HCT116 (cell line): ENCODE measurements at regions not wholly inside any gene's neighbourhood (a gene's known extent, or its start where the extent isn't known, plus 50 kb on each side); places are given as distances from the start of the nearest gene placed in this dataset.

ENCODE experiments used
- ATAC-seq: fragments of 200-7000 bp; cut with Tn5 transposase; 2 replicates; pipeline ENCODE4 v1.9.1; 2020; ENCODE audit warnings: mild to moderate bottlenecking, moderate library complexity
- BruUV-seq: library from RNA; stranded (reverse); fragments of 400-500 nt; replicated peaks from 2 replicates; lab custom pipeline; 2021; lab: Mats Ljungman, UMichigan
- CTCF ChIA-PET: fragments of 300-600 bp; sonication (Branson Sonifier 250); formaldehyde crosslinking; loops from one replicate; lab custom pipeline; 2021; ENCODE audit warnings: antibody characterized with exemption; lab: Charles Lee
- POLR2A ChIA-PET: fragments of 300-600, 350-600 bp; sonication (Branson Sonifier 250); formaldehyde crosslinking; loops from one replicate; lab custom pipeline; 2021; ENCODE audit warnings: antibody characterized with exemption; lab: Charles Lee
- RAD21 ChIA-PET, 2 experiments: fragments of 300-600 bp; sonication (Branson Sonifier 250); formaldehyde crosslinking; loops; one replicate each; lab custom pipeline; 2023; ENCODE audit warnings: low total read pairs in 2 of 2; ENCODE audit not compliant: uncharacterized antibody in 2 of 2, unreplicated experiment in 2 of 2, low non-redundant PET in 1 of 2; lab: Charles Lee
- DNase-seq: peaks from one replicate; pipeline ENCODE4 v3.0.0-alpha.2; 2010; ENCODE audit warnings: low read depth, low spot score
- H2AFZ ChIP-seq: fragments of 200-600 bp; shearing (Covaris generic), sonication (generic); 2 replicates; pipeline ENCODE4 v1.6.1; 2017; ENCODE audit warnings: low read depth, mixed run types, mixed read lengths, antibody characterized with exemption, low read length; ENCODE audit not compliant: poor library complexity, severe bottlenecking
- H3K27ac ChIP-seq: 2 replicates; pipeline ENCODE4 v1.5.1; 2012; ENCODE audit warnings: low read depth, low read length
- H3K27me3 ChIP-seq: fragments of 200-600 bp; sonication (generic); 2 replicates; pipeline ENCODE4 v1.6.1; 2016; ENCODE audit warnings: mixed run types, low read length, mixed read lengths; ENCODE audit not compliant: insufficient read depth
- H3K36me3 ChIP-seq, 2 experiments: fragments of 200-500 bp in 1 of 2; fragments of 200-600 bp in 1 of 2; sonication (Bioruptor generic) in 1 of 2; sonication (generic) in 1 of 2; 2 replicates each; pipeline versions ENCODE4 v1.5.1 to v1.6.1; 2014 to 2016; ENCODE audit warnings: low read length in 2 of 2, inconsistent platforms in 1 of 2, mixed read lengths in 1 of 2, mixed run types in 1 of 2; ENCODE audit not compliant: insufficient read depth in 2 of 2, control insufficient read depth in 1 of 2
- H3K4me1 ChIP-seq, 2 experiments: fragments of 200-600 bp in 1 of 2; sonication (generic) in 1 of 2; 2 replicates each; pipeline versions ENCODE4 v1.5.1 to v1.6.1; 2012 to 2017; ENCODE audit warnings: low read length in 2 of 2, inconsistent platforms in 1 of 2, mild to moderate bottlenecking in 1 of 2, mixed read lengths in 1 of 2, mixed run types in 1 of 2, moderate library complexity in 1 of 2; ENCODE audit not compliant: insufficient read depth in 2 of 2, control insufficient read depth in 1 of 2
- H3K4me2 ChIP-seq: fragments of 200-600 bp; sonication (generic); 2 replicates; pipeline ENCODE4 v1.6.1; 2017; ENCODE audit warnings: mixed run types, low read length, mixed read lengths
- H3K4me3 ChIP-seq, 2 experiments: fragments of 200-600 bp in 1 of 2; sonication (generic) in 1 of 2; replicated peaks in 1 of 2; 2 replicates each; pipeline ENCODE4 v1.5.1; 2011 to 2016; ENCODE audit warnings: low read length in 2 of 2, control low read depth in 1 of 2, low read depth in 1 of 2, mild to moderate bottlenecking in 1 of 2, mixed read lengths in 1 of 2, mixed run types in 1 of 2
- H3K79me2 ChIP-seq: fragments of 200-600 bp; sonication (generic); 2 replicates; pipeline ENCODE4 v1.6.1; 2017; ENCODE audit warnings: mild to moderate bottlenecking, mixed run types, low read length, moderate library complexity, mixed read lengths; ENCODE audit not compliant: insufficient read depth
- H3K9ac ChIP-seq: fragments of 200-600 bp; sonication (generic); 2 replicates; pipeline ENCODE4 v1.6.1; 2016; ENCODE audit warnings: low read length, mixed read lengths
- H3K9me2 ChIP-seq: fragments of 200-600 bp; sonication (generic), shearing (Covaris generic); 2 replicates; pipeline ENCODE4 v1.6.1; 2017; ENCODE audit warnings: mixed run types, mild to moderate bottlenecking, moderate library complexity; ENCODE audit not compliant: insufficient read depth
- H3K9me3 ChIP-seq, 2 experiments: fragments of 200-500 bp in 1 of 2; fragments of 200-600 bp in 1 of 2; sonication (Bioruptor generic) in 1 of 2; sonication (generic) in 1 of 2; 2 replicates each; pipeline ENCODE4 v1.6.1; 2014 to 2017; ENCODE audit warnings: low read length in 2 of 2, mixed read lengths in 2 of 2, inconsistent platforms in 1 of 2, low read depth in 1 of 2, mild to moderate bottlenecking in 1 of 2, mixed run types in 1 of 2, moderate library complexity in 1 of 2; ENCODE audit not compliant: control insufficient read depth in 1 of 2, insufficient read depth in 1 of 2
- H4K20me1 ChIP-seq: fragments of 200-600 bp; sonication (generic), shearing (Covaris generic); 2 replicates; pipeline ENCODE4 v1.6.1; 2017; ENCODE audit warnings: mixed run types, mild to moderate bottlenecking, moderate library complexity; ENCODE audit not compliant: insufficient read depth
- CBX3 ChIP-seq: IDR thresholded peaks from 2 replicates; pipeline ENCODE4 v1.6.1; 2012; ENCODE audit warnings: low read depth
- CEBPB ChIP-seq: IDR thresholded peaks from 2 replicates; pipeline ENCODE4 v1.6.1; 2012; ENCODE audit warnings: low read depth
- EGR1 ChIP-seq: IDR thresholded peaks from 2 replicates; pipeline ENCODE4 v1.6.1; 2012; ENCODE audit warnings: low read depth
- ELF1 ChIP-seq: IDR thresholded peaks from 2 replicates; pipeline ENCODE4 v1.6.1; 2012; ENCODE audit warnings: low read depth, borderline replicate concordance
- EZH2 ChIP-seq: fragments of 200-600 bp; sonication (generic); IDR thresholded peaks from 2 replicates; pipeline ENCODE4 v1.6.1; 2017; ENCODE audit warnings: antibody characterized with exemption, mixed run types
- FOSL1 ChIP-seq: IDR thresholded peaks from 2 replicates; pipeline ENCODE4 v1.6.1; 2012; ENCODE audit warnings: low read depth
- JUND ChIP-seq: IDR thresholded peaks from 2 replicates; pipeline ENCODE4 v1.6.1; 2012
- POLR2A ChIP-seq: IDR thresholded peaks from 2 replicates; pipeline ENCODE4 v1.7.0; 2011; ENCODE audit warnings: borderline replicate concordance; ENCODE audit not compliant: insufficient read depth, insufficient read length; ENCODE audit errors: extremely low read depth
- POLR2AphosphoS5 ChIP-seq: IDR thresholded peaks from 2 replicates; pipeline ENCODE4 v1.6.1; 2011; ENCODE audit warnings: mild to moderate bottlenecking, low read depth, low read length, moderate library complexity
- SIN3A ChIP-seq: IDR thresholded peaks from 2 replicates; pipeline ENCODE4 v1.6.1; 2012; ENCODE audit warnings: low read depth
- SP1 ChIP-seq: IDR thresholded peaks from 2 replicates; pipeline ENCODE4 v1.6.1; 2012; ENCODE audit warnings: low read depth
- TCF7L2 ChIP-seq: IDR thresholded peaks from 2 replicates; pipeline ENCODE4 v1.7.0; 2011; ENCODE audit warnings: borderline replicate concordance, inconsistent platforms; ENCODE audit not compliant: insufficient read depth, insufficient read length; ENCODE audit errors: extremely low read depth
- YY1 ChIP-seq: IDR thresholded peaks from 2 replicates; pipeline ENCODE4 v1.6.1; 2011; ENCODE audit warnings: low read length, low read depth, moderate library complexity, mild to moderate bottlenecking; ENCODE audit not compliant: insufficient replicate concordance; ENCODE audit errors: extremely low read depth
- ZFX ChIP-seq: fragments of 450-650 bp; IDR thresholded peaks from 2 replicates; pipeline ENCODE4 v1.6.1; 2017
- ZNF274 ChIP-seq: fragments of 200-500 bp; sonication (Bioruptor generic); IDR thresholded peaks from 2 replicates; pipeline ENCODE4 v1.6.1; 2014; ENCODE audit warnings: mild to moderate bottlenecking, low read depth, low read length, inconsistent platforms
- intact Hi-C: fragments of 100-400 bp; cut with micrococcal nuclease; formaldehyde crosslinking; loops from 2 replicates; pipeline ENCODE4 v1.10.0; 2022
- TF ChIP-seq, protein P1 (sequence below), 3 experiments: fragments of 200-600 bp in 1 of 3; sonication (generic) in 1 of 3; IDR thresholded peaks in 2 of 3; conservative IDR thresholded peaks in 1 of 3; 2 replicates each; pipeline ENCODE4 v1.5.1; 2012 to 2017; ENCODE audit warnings: low read depth in 2 of 3, low read length in 2 of 3, antibody characterized with exemption in 1 of 3, borderline replicate concordance in 1 of 3, control low read depth in 1 of 3, mild to moderate bottlenecking in 1 of 3, mixed read lengths in 1 of 3, mixed run types in 1 of 3, moderate library complexity in 1 of 3; ENCODE audit not compliant: insufficient read depth in 1 of 3
- TF ChIP-seq, protein P2 (sequence below): IDR thresholded peaks from 2 replicates; pipeline ENCODE4 v1.6.1; 2012
- TF ChIP-seq, protein P3 (sequence below): IDR thresholded peaks from 2 replicates; pipeline ENCODE4 v1.6.1; 2012; ENCODE audit warnings: low read depth
- TF ChIP-seq, protein P4 (sequence below): IDR thresholded peaks from 2 replicates; pipeline ENCODE4 v1.6.1; 2012

DNA sequence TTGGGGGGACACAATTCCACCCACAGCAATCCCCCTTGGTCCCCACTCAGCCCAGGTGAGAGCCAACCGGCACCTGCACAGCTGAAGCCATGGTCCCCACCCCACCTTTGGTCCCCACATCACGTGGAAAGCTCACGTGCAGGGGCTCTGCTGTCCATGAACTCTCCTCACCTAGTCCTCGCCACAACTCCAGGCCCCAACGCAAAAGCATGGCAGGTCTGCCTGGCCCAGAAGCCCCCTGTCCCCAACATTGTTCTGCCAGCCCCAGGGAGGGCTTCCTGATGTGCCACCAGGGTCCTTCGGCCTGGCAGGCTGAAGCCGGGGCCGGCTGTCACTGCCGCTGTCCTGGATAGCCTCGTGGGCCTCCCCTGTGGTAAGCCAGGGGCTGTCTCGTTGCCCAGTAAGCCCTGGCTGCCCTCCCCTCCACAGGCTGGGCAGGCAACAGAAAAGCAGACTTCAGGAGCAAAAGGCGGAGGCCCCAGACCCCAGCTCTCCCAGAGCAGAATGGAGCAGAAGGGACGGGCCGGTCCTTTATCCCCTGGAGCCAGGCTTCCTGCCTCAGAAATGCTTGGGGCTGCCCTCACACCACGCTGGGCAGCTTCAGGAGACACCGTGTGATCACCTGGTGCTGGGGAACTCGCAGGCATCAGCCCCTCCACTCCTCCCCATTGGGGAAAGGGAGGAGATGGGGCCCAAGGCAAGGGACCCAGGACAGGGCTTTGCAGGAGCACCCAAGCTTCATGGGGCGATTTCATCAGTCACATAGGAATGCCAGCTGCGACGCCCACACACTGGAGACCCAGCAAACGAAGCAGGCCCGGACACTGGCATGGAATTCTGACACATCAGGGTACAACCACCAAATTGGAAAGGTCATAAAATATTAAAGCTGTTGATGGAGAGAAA, 103.7 kb downstream of the ADRA2C start:
- CTCF ChIA-PET = interaction anchor here (3.1 kb wide), 1 partner anchor 11 kb away, joined by 9 read pairs; no protein-coding TSS in a partner anchor

More for the DNA sequence above, 103.7 kb downstream of the ADRA2C start:
- Histone ChIP-seq H3K36me3 (no peaks in the 10 kb centered on the region), H3K9me3 (no peaks in the 10 kb centered on the region), H3K9me2 (no peaks in the 10 kb centered on the region), H3K27ac (no peak overlapping the region), H3K4me1 (peaks cover 0 to 6% of the 10 kb centered on the region in 2 experiments; a peak in 1 of 4 replicates), H3K27me3 (no peaks in the 10 kb centered on the region), H3K9ac (no peak overlapping the region), H3K79me2 (no peaks in the 10 kb centered on the region), H3K4me3 (no peak overlapping the region), H4K20me1 (no peaks in the 10 kb centered on the region), H3K4me2 (no peak overlapping the region), H2AFZ (no peak overlapping the region)
- ChIA-PET RAD21 (no interaction called here), POLR2A (no interaction called here)
- DNase-seq = no peak
- BruUV-seq = no TSS peak
- no peak; the same call in 1 of the 2 replicates for TF ChIP-seq EGR1
- TF ChIP-seq, protein P1, sequence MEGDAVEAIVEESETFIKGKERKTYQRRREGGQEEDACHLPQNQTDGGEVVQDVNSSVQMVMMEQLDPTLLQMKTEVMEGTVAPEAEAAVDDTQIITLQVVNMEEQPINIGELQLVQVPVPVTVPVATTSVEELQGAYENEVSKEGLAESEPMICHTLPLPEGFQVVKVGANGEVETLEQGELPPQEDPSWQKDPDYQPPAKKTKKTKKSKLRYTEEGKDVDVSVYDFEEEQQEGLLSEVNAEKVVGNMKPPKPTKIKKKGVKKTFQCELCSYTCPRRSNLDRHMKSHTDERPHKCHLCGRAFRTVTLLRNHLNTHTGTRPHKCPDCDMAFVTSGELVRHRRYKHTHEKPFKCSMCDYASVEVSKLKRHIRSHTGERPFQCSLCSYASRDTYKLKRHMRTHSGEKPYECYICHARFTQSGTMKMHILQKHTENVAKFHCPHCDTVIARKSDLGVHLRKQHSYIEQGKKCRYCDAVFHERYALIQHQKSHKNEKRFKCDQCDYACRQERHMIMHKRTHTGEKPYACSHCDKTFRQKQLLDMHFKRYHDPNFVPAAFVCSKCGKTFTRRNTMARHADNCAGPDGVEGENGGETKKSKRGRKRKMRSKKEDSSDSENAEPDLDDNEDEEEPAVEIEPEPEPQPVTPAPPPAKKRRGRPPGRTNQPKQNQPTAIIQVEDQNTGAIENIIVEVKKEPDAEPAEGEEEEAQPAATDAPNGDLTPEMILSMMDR (IDR thresholded peaks at IDR 0.05 in 2 of 3, conservative IDR thresholded peaks at IDR 0.05 in 1 of 3; ENCODE audit: borderline replicate concordance in 1 of 3, insufficient read depth in 1 of 3, low read depth in 2 of 3, low read length in 2 of 3) = no peak
- TF ChIP-seq YY1 = no peak
- TF ChIP-seq CBX3 = no peak
- no peak for TF ChIP-seq SP1
- TF ChIP-seq, protein P2, sequence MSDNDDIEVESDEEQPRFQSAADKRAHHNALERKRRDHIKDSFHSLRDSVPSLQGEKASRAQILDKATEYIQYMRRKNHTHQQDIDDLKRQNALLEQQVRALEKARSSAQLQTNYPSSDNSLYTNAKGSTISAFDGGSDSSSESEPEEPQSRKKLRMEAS = no peak
- no peak for TF ChIP-seq JUND
- TF ChIP-seq, protein P3, sequence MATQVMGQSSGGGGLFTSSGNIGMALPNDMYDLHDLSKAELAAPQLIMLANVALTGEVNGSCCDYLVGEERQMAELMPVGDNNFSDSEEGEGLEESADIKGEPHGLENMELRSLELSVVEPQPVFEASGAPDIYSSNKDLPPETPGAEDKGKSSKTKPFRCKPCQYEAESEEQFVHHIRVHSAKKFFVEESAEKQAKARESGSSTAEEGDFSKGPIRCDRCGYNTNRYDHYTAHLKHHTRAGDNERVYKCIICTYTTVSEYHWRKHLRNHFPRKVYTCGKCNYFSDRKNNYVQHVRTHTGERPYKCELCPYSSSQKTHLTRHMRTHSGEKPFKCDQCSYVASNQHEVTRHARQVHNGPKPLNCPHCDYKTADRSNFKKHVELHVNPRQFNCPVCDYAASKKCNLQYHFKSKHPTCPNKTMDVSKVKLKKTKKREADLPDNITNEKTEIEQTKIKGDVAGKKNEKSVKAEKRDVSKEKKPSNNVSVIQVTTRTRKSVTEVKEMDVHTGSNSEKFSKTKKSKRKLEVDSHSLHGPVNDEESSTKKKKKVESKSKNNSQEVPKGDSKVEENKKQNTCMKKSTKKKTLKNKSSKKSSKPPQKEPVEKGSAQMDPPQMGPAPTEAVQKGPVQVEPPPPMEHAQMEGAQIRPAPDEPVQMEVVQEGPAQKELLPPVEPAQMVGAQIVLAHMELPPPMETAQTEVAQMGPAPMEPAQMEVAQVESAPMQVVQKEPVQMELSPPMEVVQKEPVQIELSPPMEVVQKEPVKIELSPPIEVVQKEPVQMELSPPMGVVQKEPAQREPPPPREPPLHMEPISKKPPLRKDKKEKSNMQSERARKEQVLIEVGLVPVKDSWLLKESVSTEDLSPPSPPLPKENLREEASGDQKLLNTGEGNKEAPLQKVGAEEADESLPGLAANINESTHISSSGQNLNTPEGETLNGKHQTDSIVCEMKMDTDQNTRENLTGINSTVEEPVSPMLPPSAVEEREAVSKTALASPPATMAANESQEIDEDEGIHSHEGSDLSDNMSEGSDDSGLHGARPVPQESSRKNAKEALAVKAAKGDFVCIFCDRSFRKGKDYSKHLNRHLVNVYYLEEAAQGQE = no peak
- no peak for TF ChIP-seq FOSL1
- TF ChIP-seq POLR2A = no peak
- TF ChIP-seq CEBPB = no peak
- TF ChIP-seq ELF1 = no peak
- no peak for TF ChIP-seq ZNF274
- TF ChIP-seq EZH2 = no peak
- TF ChIP-seq, protein P4, sequence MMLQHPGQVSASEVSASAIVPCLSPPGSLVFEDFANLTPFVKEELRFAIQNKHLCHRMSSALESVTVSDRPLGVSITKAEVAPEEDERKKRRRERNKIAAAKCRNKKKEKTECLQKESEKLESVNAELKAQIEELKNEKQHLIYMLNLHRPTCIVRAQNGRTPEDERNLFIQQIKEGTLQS = no peak
- TF ChIP-seq POLR2AphosphoS5 = no peak
- TF ChIP-seq TCF7L2 = no peak
- TF ChIP-seq ZFX = no peak
- TF ChIP-seq SIN3A = no peak
- intact Hi-C loops = no loop called here
- ATAC-seq = no peak
